ENCODE measurements at regions not wholly inside any gene's neighbourhood (a gene's known extent, or its start where the extent isn't known, plus 50 kb on each side); places are given as distances from the start of the nearest gene placed in this dataset.

GRCh38 chr2:176657393-176657792, 388.2 kb downstream of the MTX2 start:
- no peak overlapping the region for H3K27ac ChIP-seq (ENCODE audit: extremely low read length, insufficient read depth, low read length)
- H3K9me3 ChIP-seq (ENCODE audit: low read length) = no peaks in the 10 kb centered on the region
- H3K4me1 ChIP-seq (ENCODE audit: insufficient read depth, low read length) = no peaks in the 10 kb centered on the region
- no peak for FAIRE-seq
- 1% methylated on average over 2 of the region's 2 CpGs for WGBS (ENCODE audit: low lambda C conversion rate)
- DNase-seq (ENCODE audit: low spot score) = no peak
- no peaks in the 10 kb centered on the region for H3K79me2 ChIP-seq (ENCODE audit: insufficient read depth, low read length)
- BruUV-seq (replicated peaks) = no TSS peak
- TF ChIP-seq ZMYM4 (CRISPR knock-in tag; IDR thresholded peaks at IDR 0.05) (no peak), PITX1 (CRISPR knock-in tag; IDR thresholded peaks at IDR 0.05) (no peak), NR2C2 (CRISPR knock-in tag; IDR thresholded peaks at IDR 0.05; ENCODE audit: borderline replicate concordance) (no peak)
- H3K36me3 ChIP-seq (replicated peaks in 1 of 2; ENCODE audit: control insufficient read depth in 1 of 2, insufficient read depth in 2 of 2, low read length in 2 of 2) = no peaks in the 10 kb centered on the region
- POLR2A ChIA-PET = no interaction called here
- H3K9ac ChIP-seq (ENCODE audit: insufficient read depth, low read depth, low read length) = no peak overlapping the region
- in situ Hi-C loops (cut with HindIII; ENCODE audit: extremely low pct_ligation_motif_present, low pct_unique_long_range_greater_than_20kb) = loop anchor here (25.0 kb wide), 1 partner anchor 970 kb away; no protein-coding TSS in a partner anchor
- H3K27me3 ChIP-seq (ENCODE audit: control insufficient read depth in 1 of 2, insufficient read depth in 2 of 2, low read length in 2 of 2) = peaks cover 0 to 5% of the 10 kb centered on the region in 2 experiments; a peak in 1 of 5 replicates
- CTCF ChIA-PET (ENCODE audit: low intra/inter-chr PET ratio, low total read pairs) = no interaction called here
- no peak for ATAC-seq
- H3K4me3 ChIP-seq (replicated peaks in 1 of 3; ENCODE audit: insufficient read depth in 1 of 3, low read depth in 2 of 3, low read length in 3 of 3) = no peak overlapping the region
- intact Hi-C loops (cut with micrococcal nuclease; ENCODE audit: unreplicated experiment) = loop anchor here (10.0 kb wide), 1 partner anchor 157 kb away; no protein-coding TSS in a partner anchor
- no peak overlapping the region for H2AFZ ChIP-seq (ENCODE audit: low read length)
- no peaks in the 10 kb centered on the region for H4K20me1 ChIP-seq (ENCODE audit: insufficient read depth, low read length)
- H3K4me2 ChIP-seq (ENCODE audit: low read depth, low read length) = no peak overlapping the region

- H3K36me3 ChIP-seq (replicated peaks in 1 of 2; ENCODE audit: control insufficient read depth in 1 of 2, insufficient read depth in 2 of 2, low read length in 2 of 2) = no peaks in the 10 kb centered on the region
- in situ Hi-C loops (cut with HindIII; ENCODE audit: extremely low pct_ligation_motif_present, low pct_unique_long_range_greater_than_20kb) = loop anchor here (25.0 kb wide), 1 partner anchor 971 kb away; no protein-coding TSS in a partner anchor
- H4K20me1 ChIP-seq (ENCODE audit: insufficient read depth, low read length) = no peaks in the 10 kb centered on the region
- peaks cover 0 to 16% of the 10 kb centered on the region in 2 experiments; a peak in 1 of 5 replicates for H3K27me3 ChIP-seq (ENCODE audit: control insufficient read depth in 1 of 2, insufficient read depth in 2 of 2, low read length in 2 of 2)
- under 1% methylated on average over 4 of the region's 4 CpGs for WGBS (ENCODE audit: low lambda C conversion rate)
- H3K27ac ChIP-seq (ENCODE audit: extremely low read length, insufficient read depth, low read length) = no peak overlapping the region
- no peak overlapping the region for H2AFZ ChIP-seq (ENCODE audit: low read length)
- BruUV-seq (replicated peaks) = no TSS peak
- POLR2A ChIA-PET = no interaction called here
- FAIRE-seq (no peak), DNase-seq (ENCODE audit: low spot score) (no peak), ATAC-seq (no peak)
- H3K9ac ChIP-seq (ENCODE audit: insufficient read depth, low read depth, low read length) = no peak overlapping the region
- intact Hi-C loops (cut with micrococcal nuclease; ENCODE audit: unreplicated experiment) = loop anchor here (10.0 kb wide), 1 partner anchor 156 kb away; no protein-coding TSS in a partner anchor
- CTCF ChIA-PET (ENCODE audit: low intra/inter-chr PET ratio, low total read pairs) = no interaction called here
- H3K4me3 ChIP-seq (replicated peaks in 1 of 3; ENCODE audit: insufficient read depth in 1 of 3, low read depth in 2 of 3, low read length in 3 of 3) = no peak overlapping the region
- no peaks in the 10 kb centered on the region for H3K4me1 ChIP-seq (ENCODE audit: insufficient read depth, low read length)
- H3K4me2 ChIP-seq (ENCODE audit: low read depth, low read length) = no peak overlapping the region
- H3K9me3 ChIP-seq (ENCODE audit: low read length) = no peaks in the 10 kb centered on the region
- no peaks in the 10 kb centered on the region for H3K79me2 ChIP-seq (ENCODE audit: insufficient read depth, low read length)
- TF ChIP-seq TFE3 (CRISPR knock-in tag; IDR thresholded peaks at IDR 0.05) (no peak), TOE1 (CRISPR knock-in tag; IDR thresholded peaks at IDR 0.05) (no peak), ZNF776 (CRISPR knock-in tag; IDR thresholded peaks at IDR 0.05) (no peak), ZBTB46 (CRISPR knock-in tag; IDR thresholded peaks at IDR 0.05; ENCODE audit: borderline replicate concordance) (no peak), ZNF552 (CRISPR knock-in tag; IDR thresholded peaks at IDR 0.05; ENCODE audit: borderline replicate concordance) (no peak), ZNF543 (CRISPR knock-in tag; IDR thresholded peaks at IDR 0.05) (no peak), ZNF589 (CRISPR knock-in tag; conservative IDR thresholded peaks at IDR 0.05) (no peak), ZNF878 (CRISPR knock-in tag; IDR thresholded peaks at IDR 0.05) (no peak), ZSCAN21 (CRISPR knock-in tag; IDR thresholded peaks at IDR 0.05; ENCODE audit: borderline replicate concordance) (no peak), ELF3 (CRISPR knock-in tag; IDR thresholded peaks at IDR 0.05) (no peak), NRL (CRISPR knock-in tag; IDR thresholded peaks at IDR 0.05; ENCODE audit: borderline replicate concordance) (no peak), ZNF362 (CRISPR knock-in tag; IDR thresholded peaks at IDR 0.05; ENCODE audit: borderline replicate concordance) (no peak), MXD4 (CRISPR knock-in tag; IDR thresholded peaks at IDR 0.05) (no peak)
Observed at GRCh38 chr2:176658708-176659107, 389.5 kb downstream of the MTX2 start.

Measured in HepG2 (cell line).